Adipocyte (in vitro differentiated cells): ENCODE measurements at regions not wholly inside any gene's neighbourhood (a gene's known extent, or its start where the extent isn't known, plus 50 kb on each side); places are given as distances from the start of the nearest gene placed in this dataset.

Experiments used
- DNase-seq: peaks from one replicate; pipeline ENCODE4 v3.0.0-alpha.2; 2015; ENCODE audit warnings: low read depth
- H3K27me3 ChIP-seq: replicated peaks from 2 replicates; pipeline ENCODE4 v1.7.0; 2013; ENCODE audit warnings: mild to moderate bottlenecking, low read length, moderate library complexity; ENCODE audit not compliant: control insufficient read depth, insufficient read depth
- H3K36me3 ChIP-seq: 2 replicates; pipeline ENCODE4 v1.7.0; 2013; ENCODE audit warnings: low read length, mild to moderate bottlenecking, moderate library complexity; ENCODE audit not compliant: control insufficient read depth, insufficient read depth, severe bottlenecking
- H3K4me1 ChIP-seq: 2 replicates; pipeline ENCODE4 v1.7.0; 2013; ENCODE audit warnings: mild to moderate bottlenecking, low read length, moderate library complexity; ENCODE audit not compliant: control insufficient read depth, insufficient read depth
- H3K4me3 ChIP-seq: 2 replicates; pipeline ENCODE4 v1.7.0; 2013; ENCODE audit warnings: mild to moderate bottlenecking, low read length, moderate library complexity
- H3K9ac ChIP-seq: 2 replicates; pipeline ENCODE4 v1.7.0; 2013; ENCODE audit warnings: mild to moderate bottlenecking, low read length, moderate library complexity
- H3K9me3 ChIP-seq: 2 replicates; pipeline ENCODE4 v1.7.0; 2013; ENCODE audit warnings: mild to moderate bottlenecking, low read length, moderate library complexity; ENCODE audit not compliant: control insufficient read depth

GRCh38 chr13:89267734-89268133 is 1596.6 kb downstream of the SLITRK5 start:
- no peaks in the 10 kb centered on the region for H3K36me3 ChIP-seq
- H3K9ac ChIP-seq, result no peak overlapping the region
- H3K27me3 ChIP-seq, result no peaks in the 10 kb centered on the region
- H3K4me3 ChIP-seq, result no peak overlapping the region
- H3K4me1 ChIP-seq, result no peaks in the 10 kb centered on the region
- H3K9me3 ChIP-seq, result no peaks in the 10 kb centered on the region
- DNase-seq, result no peak

DNA sequence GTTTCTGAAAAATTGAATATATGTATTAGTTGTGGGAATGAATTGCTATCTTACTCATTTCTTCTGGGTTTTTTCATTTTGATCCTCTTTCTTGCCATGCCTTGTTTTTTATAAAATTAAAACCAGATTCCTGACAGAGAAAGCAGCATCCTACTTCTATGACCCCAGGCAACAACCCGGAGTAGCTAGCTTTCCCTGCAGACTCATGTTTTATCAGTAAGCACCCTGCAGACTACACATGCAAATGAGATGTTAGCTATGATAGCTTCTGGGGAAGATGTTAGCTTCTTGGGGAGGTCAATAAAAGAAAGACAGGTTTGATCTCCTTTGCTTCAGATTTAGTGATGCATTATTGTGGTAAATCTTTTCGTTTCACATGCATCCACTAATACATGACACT is 1598.6 kb downstream of the SLITRK5 start:
- no peak overlapping the region for H3K4me3 ChIP-seq
- H3K36me3 ChIP-seq, result no peaks in the 10 kb centered on the region
- H3K4me1 ChIP-seq, result no peaks in the 10 kb centered on the region
- H3K27me3 ChIP-seq, result no peaks in the 10 kb centered on the region
- DNase-seq, result no peak
- H3K9me3 ChIP-seq, result no peaks in the 10 kb centered on the region
- no peak overlapping the region for H3K9ac ChIP-seq

- Histone ChIP-seq H3K27me3 (no peaks in the 10 kb centered on the region), H3K36me3 (no peaks in the 10 kb centered on the region), H3K4me3 (no peak overlapping the region), H3K9me3 (no peaks in the 10 kb centered on the region), H3K9ac (no peak overlapping the region), H3K4me1 (no peaks in the 10 kb centered on the region)
- DNase-seq, result no peak
These were observed 1599.6 kb downstream of the SLITRK5 start for GRCh38 chr13:89270736-89271135.

DNA sequence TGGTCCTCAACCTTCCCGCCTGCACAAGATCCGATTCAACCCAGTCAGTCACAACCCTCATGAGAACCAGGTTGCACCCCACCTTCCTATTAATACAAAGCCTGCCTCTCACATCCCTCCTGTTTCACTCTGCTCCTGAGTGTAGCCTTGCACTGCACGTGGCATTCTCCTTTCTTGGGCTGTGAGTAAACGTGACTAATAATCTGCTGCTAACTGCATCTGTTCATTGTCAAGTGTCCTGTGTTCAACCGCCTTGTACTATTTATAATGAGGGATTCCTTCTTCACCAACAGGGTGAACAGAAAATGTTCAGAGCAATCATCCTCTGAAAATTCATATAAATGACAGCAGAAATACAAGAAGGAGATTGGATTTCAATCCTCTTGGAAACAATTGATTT is 1608.2 kb downstream of the SLITRK5 start:
- H3K4me1 ChIP-seq, result no peaks in the 10 kb centered on the region
- H3K4me3 ChIP-seq, result no peak overlapping the region
- DNase-seq, result no peak
- H3K36me3 ChIP-seq, result no peaks in the 10 kb centered on the region
- H3K9ac ChIP-seq, result no peak overlapping the region
- no peaks in the 10 kb centered on the region for H3K9me3 ChIP-seq
- no peaks in the 10 kb centered on the region for H3K27me3 ChIP-seq

GRCh38 chr13:89281331-89281730 is 1610.2 kb downstream of the SLITRK5 start:
- Histone ChIP-seq H3K9me3 (no peaks in the 10 kb centered on the region), H3K4me1 (no peaks in the 10 kb centered on the region), H3K36me3 (no peaks in the 10 kb centered on the region), H3K9ac (no peak overlapping the region), H3K4me3 (no peak overlapping the region), H3K27me3 (no peaks in the 10 kb centered on the region)
- no peak for DNase-seq

- no peaks in the 10 kb centered on the region for H3K27me3 ChIP-seq
- H3K9me3 ChIP-seq, result no peaks in the 10 kb centered on the region
- H3K4me3 ChIP-seq, result no peak overlapping the region
- no peaks in the 10 kb centered on the region for H3K4me1 ChIP-seq
- no peak for DNase-seq
- H3K36me3 ChIP-seq, result no peaks in the 10 kb centered on the region
- no peak overlapping the region for H3K9ac ChIP-seq
These were observed 1611.1 kb downstream of the SLITRK5 start for GRCh38 chr13:89282241-89282640.

DNA sequence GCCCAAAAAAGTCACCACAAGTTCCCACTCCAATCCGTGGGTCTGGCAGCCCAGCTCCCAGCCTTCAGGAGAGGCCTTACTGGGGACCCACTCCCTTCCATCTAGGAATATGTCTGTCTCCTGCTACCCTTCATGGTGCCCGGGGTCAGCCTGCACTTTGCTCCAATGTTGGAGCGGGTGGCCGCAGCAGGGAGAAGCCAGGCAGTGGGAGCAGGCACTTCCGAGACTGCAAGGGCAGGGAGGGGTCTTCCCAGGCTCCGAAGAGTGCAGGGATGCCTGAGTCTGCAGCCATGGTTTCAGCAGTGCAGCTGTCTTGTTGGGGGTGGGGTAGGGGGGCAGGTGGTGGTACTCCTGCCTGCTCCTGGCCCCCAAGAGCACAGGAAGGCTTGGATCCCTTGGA is 1616.2 kb downstream of the SLITRK5 start:
- Histone ChIP-seq H3K9ac (no peak overlapping the region), H3K9me3 (no peaks in the 10 kb centered on the region), H3K4me1 (no peaks in the 10 kb centered on the region), H3K36me3 (no peaks in the 10 kb centered on the region), H3K27me3 (no peaks in the 10 kb centered on the region), H3K4me3 (no peak overlapping the region)
- DNase-seq, result no peak

GRCh38 chr13:89294115-89294867 is 1623.1 kb downstream of the SLITRK5 start:
- no peak for DNase-seq
- Histone ChIP-seq H3K27me3 (no peaks in the 10 kb centered on the region), H3K9me3 (peaks cover 4% of the 10 kb centered on the region), H3K4me1 (no peaks in the 10 kb centered on the region), H3K36me3 (no peaks in the 10 kb centered on the region), H3K4me3 (no peak overlapping the region), H3K9ac (no peak overlapping the region)

GRCh38 chr13:89307278-89307677 is 1636.1 kb downstream of the SLITRK5 start:
- DNase-seq, result no peak
- Histone ChIP-seq H3K4me1 (no peaks in the 10 kb centered on the region), H3K9ac (no peak overlapping the region), H3K9me3 (no peaks in the 10 kb centered on the region), H3K4me3 (no peak overlapping the region), H3K27me3 (no peaks in the 10 kb centered on the region), H3K36me3 (no peaks in the 10 kb centered on the region)

GRCh38 chr13:89310943-89311672 is 1639.9 kb downstream of the SLITRK5 start:
- H3K4me1 ChIP-seq, result no peaks in the 10 kb centered on the region
- H3K9me3 ChIP-seq, result no peaks in the 10 kb centered on the region
- H3K4me3 ChIP-seq, result no peak overlapping the region
- H3K27me3 ChIP-seq, result no peaks in the 10 kb centered on the region
- H3K36me3 ChIP-seq, result no peaks in the 10 kb centered on the region
- H3K9ac ChIP-seq, result no peak overlapping the region
- DNase-seq, result no peak

- Histone ChIP-seq H3K27me3 (no peaks in the 10 kb centered on the region), H3K4me1 (no peaks in the 10 kb centered on the region), H3K9ac (no peak overlapping the region), H3K4me3 (no peak overlapping the region), H3K36me3 (no peaks in the 10 kb centered on the region), H3K9me3 (no peaks in the 10 kb centered on the region)
- DNase-seq, result no peak
These were observed 1644.1 kb downstream of the SLITRK5 start for GRCh38 chr13:89315287-89315686.
